WTC11 (cell line): ENCODE measurements at regions not wholly inside any gene's neighbourhood (a gene's known extent, or its start where the extent isn't known, plus 50 kb on each side); places are given as distances from the start of the nearest gene placed in this dataset.
A peak's percentile ranks its signal among the peaks of the same experiment; 100 is the strongest.

Experiments used
- ATAC-seq: fragments of 200-7000 bp; cut with Tn5 transposase; 2 replicates; pipeline ENCODE4 v1.10.0; 2021; ENCODE audit warnings: mild to moderate bottlenecking, moderate library complexity
- CTCF ChIA-PET: fragments of 300-600 bp; sonication (Branson Sonifier 250); formaldehyde crosslinking; loops from one replicate; lab custom pipeline; 2021; ENCODE audit warnings: antibody characterized with exemption; lab: Charles Lee
- POLR2A ChIA-PET: fragments of 350-600 bp; sonication (Branson Sonifier 250); formaldehyde crosslinking; loops from one replicate; lab custom pipeline; 2021; ENCODE audit warnings: antibody characterized with exemption; lab: Charles Lee
- DNase-seq: peaks from one replicate; pipeline ENCODE4 v3.0.0; 2021; ENCODE audit warnings: low spot score
- H3K27ac Mint-ChIP-seq: 2 replicates; pipeline ENCODE4 v1.8.0; 2021; ENCODE audit warnings: mixed read lengths
- H3K27me3 Mint-ChIP-seq: 2 replicates; pipeline ENCODE4 v1.8.0; 2021; ENCODE audit warnings: low read depth, mild to moderate bottlenecking, moderate library complexity, mixed read lengths
- H3K36me3 Mint-ChIP-seq: 2 replicates; pipeline ENCODE4 v1.8.0; 2021; ENCODE audit warnings: mixed read lengths
- H3K4me1 Mint-ChIP-seq: 2 replicates; pipeline ENCODE4 v1.8.0; 2022; ENCODE audit warnings: mixed read lengths
- H3K4me3 Mint-ChIP-seq: 2 replicates; pipeline ENCODE4 v1.8.0; 2021; ENCODE audit warnings: mild to moderate bottlenecking, moderate library complexity, mixed read lengths
- H3K9me3 Mint-ChIP-seq: 2 replicates; pipeline ENCODE4 v1.8.0; 2021; ENCODE audit warnings: mixed read lengths
- AR ChIP-seq: fragments of 250-450 bp; sonication (Bioruptor Pico); IDR thresholded peaks from 2 replicates; pipeline ENCODE4 v1.9.0; 2021; ENCODE audit warnings: mild to moderate bottlenecking
- ATF1 ChIP-seq: sonication (generic); formaldehyde crosslinking; IDR thresholded peaks from 2 replicates; pipeline ENCODE4 v1.8.1; 2023; ENCODE audit warnings: mild to moderate bottlenecking, moderate library complexity, missing genetic modification reagents
- CBFB ChIP-seq: sonication (generic); formaldehyde crosslinking; IDR thresholded peaks from 2 replicates; pipeline ENCODE4 v1.8.1; 2022; ENCODE audit warnings: mild to moderate bottlenecking, low read depth, missing genetic modification reagents
- CTCF ChIP-seq: fragments of 200-600 bp; IDR thresholded peaks from 2 replicates; pipeline ENCODE4 v1.8.0; 2022; ENCODE audit warnings: antibody characterized with exemption
- E2F5 ChIP-seq: sonication (generic); formaldehyde crosslinking; IDR thresholded peaks from 2 replicates; pipeline ENCODE4 v1.8.1; 2022; ENCODE audit warnings: mild to moderate bottlenecking, moderate library complexity, missing genetic modification reagents
- FOXJ3 ChIP-seq: sonication (generic); formaldehyde crosslinking; IDR thresholded peaks from 2 replicates; pipeline ENCODE4 v1.9.0; 2021; ENCODE audit warnings: missing genetic modification reagents, mild to moderate bottlenecking, borderline replicate concordance
- SMAD3 ChIP-seq: sonication (generic); formaldehyde crosslinking; IDR thresholded peaks from 2 replicates; pipeline ENCODE4 v1.8.0; 2022; ENCODE audit warnings: missing genetic modification reagents, mild to moderate bottlenecking, borderline replicate concordance
- TCF7 ChIP-seq: sonication (generic); formaldehyde crosslinking; IDR thresholded peaks from 2 replicates; pipeline ENCODE4 v1.8.0; 2022; ENCODE audit warnings: mild to moderate bottlenecking, low read depth, missing genetic modification reagents, moderate library complexity
- USF1 ChIP-seq: sonication (generic); formaldehyde crosslinking; IDR thresholded peaks from 2 replicates; pipeline ENCODE4 v1.8.0; 2022; ENCODE audit warnings: mild to moderate bottlenecking, missing genetic modification reagents
- ZNF281 ChIP-seq: sonication (generic); formaldehyde crosslinking; IDR thresholded peaks from 2 replicates; pipeline ENCODE4 v1.8.0; 2023; ENCODE audit warnings: mild to moderate bottlenecking, missing genetic modification reagents

- TF ChIP-seq ZNF281 (CRISPR knock-in tag), result no peak
- TF ChIP-seq CTCF, result no peak
- TF ChIP-seq SMAD3 (CRISPR knock-in tag), result no peak
- TF ChIP-seq AR (CRISPR knock-in tag), result no peak
- no peak for TF ChIP-seq E2F5 (CRISPR knock-in tag)
- TF ChIP-seq, all 79 proteins: peak for 0
These were observed 509.2 kb downstream of the FLRT2 start (continued) for GRCh38 chr14:86039176-86039575.

- Mint-ChIP-seq H3K4me1 (0 out of 2 replicates have a peak, but pooled peaks cover 2% of the 10 kb centered on the region), H3K4me3 (no peak overlapping the region), H3K27me3 (no peaks in the 10 kb centered on the region), H3K27ac (no peak overlapping the region), H3K36me3 (no peaks in the 10 kb centered on the region), H3K9me3 (peaks cover 7% of the 10 kb centered on the region)
- TF ChIP-seq FOXJ3 (CRISPR knock-in tag), result no peak
- no peak for TF ChIP-seq USF1 (CRISPR knock-in tag)
- TF ChIP-seq CBFB (CRISPR knock-in tag), result no peak
- no peak for TF ChIP-seq ATF1
- TF ChIP-seq CTCF, result peak; percentile 58; the same call in 1 of the 2 replicates
- TF ChIP-seq TCF7 (CRISPR knock-in tag), result no peak
- peak; percentile 69 for DNase-seq
- CTCF ChIA-PET, result interaction anchor here (0.6 to 1.7 kb wide), 10 partner anchors 11 to 789 kb away, joined by 3 to 8 read pairs (median 4); no protein-coding TSS in a partner anchor
- POLR2A ChIA-PET, result no interaction called here
- peak; percentile 98 for ATAC-seq
These were observed 508.6 kb downstream of the FLRT2 start for GRCh38 chr14:86038387-86039042.
